Stimulated activated CD4-positive, alpha-beta T cell treated with anti-CD3 and anti-CD28 coated beads, TNF-alpha, amount 100 ng/mL, for 1 hour (primary cell): ENCODE measurements at regions not wholly inside any gene's neighbourhood (a gene's known extent, or its start where the extent isn't known, plus 50 kb on each side); places are given as distances from the start of the nearest gene placed in this dataset.
"Not testable (repeated sequence)": the region's sequence is repeated elsewhere in the genome, so short reads cannot be mapped to it uniquely, and the experiment has no call there.

Experiments
- DNase-seq, 3 donors: peaks; one replicate each; pipeline ENCODE4 v3.0.0-alpha.2; 2020; ENCODE audit warnings: low read depth in 3 of 3, low spot score in 1 of 3

- no peak for DNase-seq
Measured at GRCh38 chr2:12557688-12558087, 159.0 kb upstream of the TRIB2 start.

GRCh38 chr2:12558519-12558918 is 158.2 kb upstream of the TRIB2 start:
- no peak for DNase-seq

GRCh38 chr2:12560618-12561017 is 156.1 kb upstream of the TRIB2 start:
- no peak for DNase-seq

- no peak for DNase-seq
Measured at GRCh38 chr2:12567411-12567810, 149.3 kb upstream of the TRIB2 start.

GRCh38 chr2:12569510-12569909 is 147.2 kb upstream of the TRIB2 start:
- not testable (repeated sequence) for DNase-seq

- not testable (repeated sequence) for DNase-seq
Measured at GRCh38 chr2:12569929-12570328, 146.8 kb upstream of the TRIB2 start.

GRCh38 chr2:12577091-12577490 is 139.6 kb upstream of the TRIB2 start:
- no peak for DNase-seq

- DNase-seq, result no peak
Measured at GRCh38 chr2:12577567-12578253, 139.0 kb upstream of the TRIB2 start.

- no peak for DNase-seq
Measured at GRCh38 chr2:12579018-12579417, 137.7 kb upstream of the TRIB2 start.

- DNase-seq, result no peak
Measured at GRCh38 chr2:12584338-12584737, 132.4 kb upstream of the TRIB2 start.

- no peak for DNase-seq
Measured at GRCh38 chr2:12585784-12586183, 131.0 kb upstream of the TRIB2 start.

GRCh38 chr2:12587228-12587627 is 129.5 kb upstream of the TRIB2 start:
- no peak for DNase-seq

GRCh38 chr2:12587729-12588522 is 128.8 kb upstream of the TRIB2 start:
- no peak for DNase-seq

- no peak for DNase-seq
Measured at GRCh38 chr2:12588986-12589385, 127.8 kb upstream of the TRIB2 start.

- DNase-seq, result no peak
Measured at GRCh38 chr2:12589802-12590320, 126.9 kb upstream of the TRIB2 start.

- DNase-seq, result no peak
Measured at GRCh38 chr2:12592296-12592695, 124.4 kb upstream of the TRIB2 start.

GRCh38 chr2:12594590-12594989 is 122.1 kb upstream of the TRIB2 start:
- no peak for DNase-seq

GRCh38 chr2:12596771-12597170 is 120.0 kb upstream of the TRIB2 start:
- no peak for DNase-seq

- no peak for DNase-seq
Measured at GRCh38 chr2:12597610-12598009, 119.1 kb upstream of the TRIB2 start.

GRCh38 chr2:12602661-12603060 is 114.1 kb upstream of the TRIB2 start:
- DNase-seq, result no peak

GRCh38 chr2:12603781-12604295 is 112.9 kb upstream of the TRIB2 start:
- no peak for DNase-seq

GRCh38 chr2:12604341-12604740 is 112.4 kb upstream of the TRIB2 start:
- no peak for DNase-seq
